PC-9 (cell line): ENCODE measurements at regions not wholly inside any gene's neighbourhood (a gene's known extent, or its start where the extent isn't known, plus 50 kb on each side); places are given as distances from the start of the nearest gene placed in this dataset.
"Not testable (repeated sequence)": the region's sequence is repeated elsewhere in the genome, so short reads cannot be mapped to it uniquely, and the experiment has no call there.

Source experiments
- BruUV-seq: library from RNA; stranded (reverse); fragments of 400-500 nt; replicated peaks from 2 replicates; lab custom pipeline; 2021; lab: Mats Ljungman, UMichigan
- CTCF ChIA-PET: fragments of 300-600 bp; sonication (Branson Sonifier 250); formaldehyde crosslinking; loops from one replicate; lab custom pipeline; 2022; ENCODE audit warnings: antibody characterized with exemption; lab: Charles Lee
- POLR2A ChIA-PET: fragments of 300-600 bp; sonication (Branson Sonifier 250); formaldehyde crosslinking; loops from one replicate; lab custom pipeline; 2022; ENCODE audit warnings: antibody characterized with exemption; ENCODE audit not compliant: unreplicated experiment; lab: Charles Lee
- DNase-seq, 2 experiments: peaks; one replicate each; pipeline versions ENCODE4 v3.0.0 to v3.0.0-alpha.2; 2015 to 2022; ENCODE audit warnings: mixed read lengths in 1 of 2
- H2AFZ ChIP-seq: fragments of 200-600 bp; sonication (generic); 2 replicates; pipeline ENCODE4 v1.8.1; 2017; ENCODE audit warnings: antibody characterized with exemption
- H3F3A ChIP-seq: fragments of 200-600 bp; sonication (generic); 2 replicates; pipeline ENCODE4 v1.8.1; 2017; ENCODE audit warnings: antibody characterized with exemption, mild to moderate bottlenecking, low read depth; ENCODE audit not compliant: insufficient read depth
- H3K27ac ChIP-seq: fragments of 200-600 bp; sonication (generic); 2 replicates; pipeline ENCODE4 v1.6.1; 2016; ENCODE audit warnings: mixed run types
- H3K27me3 ChIP-seq: fragments of 200-600 bp; sonication (generic); 2 replicates; pipeline ENCODE4 v1.6.1; 2016; ENCODE audit warnings: low read depth, mixed run types; ENCODE audit not compliant: insufficient read depth
- H3K36me3 ChIP-seq: fragments of 200-600 bp; sonication (generic); 2 replicates; pipeline ENCODE4 v1.6.1; 2016; ENCODE audit warnings: low read depth, mixed run types
- H3K4me1 ChIP-seq: fragments of 200-600 bp; sonication (generic); replicated peaks from 2 replicates; pipeline ENCODE4 v1.6.1; 2016; ENCODE audit warnings: mixed run types; ENCODE audit not compliant: insufficient read depth
- H3K4me2 ChIP-seq: fragments of 200-600 bp; sonication (generic); 2 replicates; pipeline ENCODE4 v1.6.1; 2017; ENCODE audit warnings: mixed run types
- H3K4me3 ChIP-seq: fragments of 200-600 bp; sonication (generic); 2 replicates; pipeline ENCODE4 v1.6.1; 2016; ENCODE audit warnings: mixed run types
- H3K79me2 ChIP-seq: fragments of 200-600 bp; sonication (generic); 2 replicates; pipeline ENCODE4 v1.6.1; 2017; ENCODE audit warnings: low read depth, mixed run types
- H3K9me2 ChIP-seq: fragments of 200-600 bp; sonication (generic); 2 replicates; pipeline ENCODE4 v1.8.1; 2017; ENCODE audit warnings: mild to moderate bottlenecking; ENCODE audit not compliant: insufficient read depth
- H3K9me3 ChIP-seq: fragments of 200-600 bp; sonication (generic); 2 replicates; pipeline ENCODE4 v1.8.1; 2016; ENCODE audit warnings: low read depth; ENCODE audit not compliant: insufficient read depth
- H4K20me1 ChIP-seq: fragments of 200-600 bp; sonication (generic); 2 replicates; pipeline ENCODE4 v1.8.1; 2017; ENCODE audit not compliant: insufficient read depth
- EZH2 ChIP-seq: fragments of 200-600 bp; sonication (generic); IDR thresholded peaks from 2 replicates; pipeline ENCODE4 v1.8.0; 2017; ENCODE audit warnings: antibody characterized with exemption, low read depth
- intact Hi-C: fragments of 100-400 bp; cut with micrococcal nuclease; formaldehyde crosslinking; loops from one replicate; pipeline ENCODE4 v1.10.0; 2022; ENCODE audit not compliant: unreplicated experiment
- TF ChIP-seq, protein P1 (sequence below): fragments of 200-600 bp; sonication (generic); conservative IDR thresholded peaks from 2 replicates; pipeline ENCODE4 v1.6.1; 2017; ENCODE audit warnings: mixed run types, antibody characterized with exemption, mild to moderate bottlenecking, moderate library complexity

GRCh38 chr6:27002447-27002846 is 245.1 kb upstream of the PRSS16 start:
- H3K4me2 ChIP-seq: no peak overlapping the region
- ChIA-PET CTCF (no interaction called here), POLR2A (interaction anchor here (0.6 kb wide), 1 partner anchor 1776 kb away, joined by 3 read pairs; no protein-coding TSS in a partner anchor)
- H3K4me1 ChIP-seq: no peaks in the 10 kb centered on the region
- H4K20me1 ChIP-seq: no peaks in the 10 kb centered on the region
- no peak overlapping the region for H2AFZ ChIP-seq
- no peaks in the 10 kb centered on the region for H3K9me2 ChIP-seq
- no peaks in the 10 kb centered on the region for H3K27me3 ChIP-seq
- H3K4me3 ChIP-seq: no peak overlapping the region
- TF ChIP-seq, protein P1, sequence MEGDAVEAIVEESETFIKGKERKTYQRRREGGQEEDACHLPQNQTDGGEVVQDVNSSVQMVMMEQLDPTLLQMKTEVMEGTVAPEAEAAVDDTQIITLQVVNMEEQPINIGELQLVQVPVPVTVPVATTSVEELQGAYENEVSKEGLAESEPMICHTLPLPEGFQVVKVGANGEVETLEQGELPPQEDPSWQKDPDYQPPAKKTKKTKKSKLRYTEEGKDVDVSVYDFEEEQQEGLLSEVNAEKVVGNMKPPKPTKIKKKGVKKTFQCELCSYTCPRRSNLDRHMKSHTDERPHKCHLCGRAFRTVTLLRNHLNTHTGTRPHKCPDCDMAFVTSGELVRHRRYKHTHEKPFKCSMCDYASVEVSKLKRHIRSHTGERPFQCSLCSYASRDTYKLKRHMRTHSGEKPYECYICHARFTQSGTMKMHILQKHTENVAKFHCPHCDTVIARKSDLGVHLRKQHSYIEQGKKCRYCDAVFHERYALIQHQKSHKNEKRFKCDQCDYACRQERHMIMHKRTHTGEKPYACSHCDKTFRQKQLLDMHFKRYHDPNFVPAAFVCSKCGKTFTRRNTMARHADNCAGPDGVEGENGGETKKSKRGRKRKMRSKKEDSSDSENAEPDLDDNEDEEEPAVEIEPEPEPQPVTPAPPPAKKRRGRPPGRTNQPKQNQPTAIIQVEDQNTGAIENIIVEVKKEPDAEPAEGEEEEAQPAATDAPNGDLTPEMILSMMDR: no peak
- TF ChIP-seq EZH2: no peak
- H3K9me3 ChIP-seq: no peaks in the 10 kb centered on the region
- BruUV-seq: no TSS peak
- intact Hi-C loops: no loop called here
- DNase-seq: no peak
- H3K27ac ChIP-seq: no peak overlapping the region
- H3K36me3 ChIP-seq: no peaks in the 10 kb centered on the region
- no peaks in the 10 kb centered on the region for H3K79me2 ChIP-seq
- no peaks in the 10 kb centered on the region for H3F3A ChIP-seq

DNA sequence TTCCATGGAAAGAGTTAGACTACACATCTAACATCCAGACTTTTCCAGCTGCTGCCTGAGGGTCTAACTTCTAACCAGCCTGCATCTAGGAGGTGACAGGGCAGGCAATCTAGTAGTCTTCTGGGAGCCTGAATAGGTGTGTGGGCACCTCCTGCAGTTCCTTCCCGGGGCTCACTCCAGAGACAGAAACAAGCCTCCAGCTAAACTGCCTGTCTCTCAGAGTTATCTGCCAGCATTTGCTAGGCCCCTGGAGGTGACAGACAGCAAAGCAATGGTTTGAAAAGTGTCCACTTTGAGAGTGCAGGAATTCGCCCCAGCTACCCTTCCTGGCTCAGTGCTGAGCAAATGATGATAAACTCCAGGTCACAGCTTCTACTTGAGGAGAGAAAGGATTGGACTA is 240.5 kb upstream of the PRSS16 start:
- no peaks in the 10 kb centered on the region for H3K9me2 ChIP-seq
- no peaks in the 10 kb centered on the region for H3K4me1 ChIP-seq
- H3K4me2 ChIP-seq: no peak overlapping the region
- intact Hi-C loops: no loop called here
- CTCF ChIA-PET: no interaction called here
- H3K4me3 ChIP-seq: no peak overlapping the region
- H3F3A ChIP-seq: no peaks in the 10 kb centered on the region
- no TSS peak for BruUV-seq
- POLR2A ChIA-PET: no interaction called here
- no peaks in the 10 kb centered on the region for H4K20me1 ChIP-seq
- no peak for DNase-seq
- no peaks in the 10 kb centered on the region for H3K36me3 ChIP-seq
- no peaks in the 10 kb centered on the region for H3K27me3 ChIP-seq
- TF ChIP-seq, protein P1: no peak
- no peak for TF ChIP-seq EZH2
- H3K27ac ChIP-seq: no peak overlapping the region
- no peaks in the 10 kb centered on the region for H3K79me2 ChIP-seq
- no peaks in the 10 kb centered on the region for H3K9me3 ChIP-seq
- no peak overlapping the region for H2AFZ ChIP-seq

DNA sequence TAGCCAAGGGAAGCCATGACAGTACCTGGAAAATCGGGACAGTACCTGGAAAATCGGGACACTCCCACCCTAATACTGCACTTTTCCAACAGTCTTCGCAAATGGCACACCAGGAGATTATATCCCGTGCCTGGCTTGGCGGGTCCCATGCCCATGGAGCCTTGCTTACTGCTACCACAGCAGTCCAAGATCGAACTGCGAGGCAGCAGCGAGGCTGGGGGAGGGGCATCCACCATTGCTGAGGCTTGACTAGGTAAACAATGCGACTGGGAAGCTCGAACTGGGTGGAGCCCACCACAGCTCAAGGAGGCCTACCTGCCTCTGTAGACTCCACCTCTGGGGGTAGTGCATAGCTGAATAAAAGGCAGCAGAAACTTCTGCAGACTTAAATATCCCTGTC is 238.9 kb upstream of the PRSS16 start:
- H3K79me2 ChIP-seq, DNase-seq, H3K27ac ChIP-seq, H3F3A ChIP-seq, H3K4me3 ChIP-seq, H4K20me1 ChIP-seq, H3K36me3 ChIP-seq, H3K9me3 ChIP-seq, H3K4me2 ChIP-seq, H2AFZ ChIP-seq, H3K4me1 ChIP-seq, H3K27me3 ChIP-seq, intact Hi-C loops, POLR2A ChIA-PET, BruUV-seq, H3K9me2 ChIP-seq: not testable (repeated sequence)
- CTCF ChIA-PET: interaction anchor here (0.6 kb wide), 1 partner anchor 409 kb away, joined by 3 read pairs; no protein-coding TSS in a partner anchor

- peaks cover 19% of the 10 kb centered on the region for H3K4me1 ChIP-seq
- H3K4me2 ChIP-seq, H3K9me2 ChIP-seq, DNase-seq, H3F3A ChIP-seq, H4K20me1 ChIP-seq, CTCF ChIA-PET, intact Hi-C loops, H3K36me3 ChIP-seq, H2AFZ ChIP-seq, BruUV-seq, H3K9me3 ChIP-seq, H3K27ac ChIP-seq, H3K27me3 ChIP-seq, H3K4me3 ChIP-seq, POLR2A ChIA-PET: not testable (repeated sequence)
- H3K79me2 ChIP-seq: peaks cover 52% of the 10 kb centered on the region
Measured at GRCh38 chr6:27014053-27014452, 233.4 kb upstream of the PRSS16 start.
